Epithelial cell of esophagus (primary cell): ENCODE measurements at regions not wholly inside any gene's neighbourhood (a gene's known extent, or its start where the extent isn't known, plus 50 kb on each side); places are given as distances from the start of the nearest gene placed in this dataset.

ENCODE experiments used
- DNase-seq: peaks from one replicate; pipeline ENCODE4 v3.0.0; 2010; ENCODE audit warnings: low read depth
- H3K4me3 ChIP-seq: 2 replicates; pipeline ENCODE4 v1.5.1; 2011; ENCODE audit warnings: mild to moderate bottlenecking, low read length, control low read depth
- CTCF ChIP-seq: IDR thresholded peaks from 2 replicates; pipeline ENCODE4 v1.5.1; 2011; ENCODE audit warnings: low read depth, mild to moderate bottlenecking, low read length, control low read depth, inconsistent platforms; ENCODE audit not compliant: insufficient read depth; ENCODE audit errors: missing control alignments

DNA sequence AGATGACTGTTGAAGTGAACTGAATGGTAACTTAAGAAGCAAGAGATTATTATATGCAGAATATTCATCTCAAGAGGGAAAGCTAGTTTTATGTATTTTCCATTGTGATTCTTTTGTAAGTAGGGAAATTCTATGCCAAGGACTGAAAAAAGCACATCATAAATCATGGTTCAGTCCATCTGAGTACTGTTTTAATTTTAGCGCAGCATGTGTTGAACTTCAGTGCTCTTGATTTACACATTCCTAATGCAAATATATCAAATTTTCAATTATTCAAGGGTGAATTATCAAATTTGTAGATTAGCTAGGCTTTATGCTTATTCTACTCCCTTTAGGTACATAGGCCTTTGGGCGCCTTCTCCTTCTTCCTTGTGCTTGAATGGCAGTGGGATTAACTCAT, 50.3 kb upstream of the TCF12 start:
- no peak for TF ChIP-seq CTCF
- DNase-seq = no peak
- no peak overlapping the region for H3K4me3 ChIP-seq

DNA sequence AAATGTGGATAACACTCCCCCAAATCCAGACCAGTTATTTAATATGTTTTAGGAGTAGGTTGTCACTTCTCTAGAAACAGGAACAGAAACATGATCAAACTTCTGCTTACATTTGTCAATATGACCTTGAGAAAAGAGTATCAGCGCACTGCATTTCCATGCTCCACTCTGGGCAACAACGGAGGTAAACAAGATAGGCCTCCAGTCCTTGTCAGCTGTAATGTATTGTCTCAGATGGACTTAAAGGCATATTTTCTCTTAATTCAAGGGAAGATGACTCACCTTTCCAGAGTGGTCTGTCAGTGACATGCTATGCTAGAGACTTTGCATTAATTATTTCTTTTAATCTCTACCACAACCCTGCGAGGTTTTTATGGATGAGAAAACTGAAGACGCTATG, 51.6 kb upstream of the TCF12 start:
- no peak for TF ChIP-seq CTCF
- DNase-seq = no peak
- H3K4me3 ChIP-seq = no peak overlapping the region

- no peak for TF ChIP-seq CTCF
- DNase-seq = no peak
- H3K4me3 ChIP-seq = no peak overlapping the region
Measured at GRCh38 chr15:56857828-56858227, 60.6 kb upstream of the TCF12 start.

- no peak for TF ChIP-seq CTCF
- no peak overlapping the region for H3K4me3 ChIP-seq
- DNase-seq = no peak
Measured at GRCh38 chr15:56856934-56857333, 61.5 kb upstream of the TCF12 start.

DNA sequence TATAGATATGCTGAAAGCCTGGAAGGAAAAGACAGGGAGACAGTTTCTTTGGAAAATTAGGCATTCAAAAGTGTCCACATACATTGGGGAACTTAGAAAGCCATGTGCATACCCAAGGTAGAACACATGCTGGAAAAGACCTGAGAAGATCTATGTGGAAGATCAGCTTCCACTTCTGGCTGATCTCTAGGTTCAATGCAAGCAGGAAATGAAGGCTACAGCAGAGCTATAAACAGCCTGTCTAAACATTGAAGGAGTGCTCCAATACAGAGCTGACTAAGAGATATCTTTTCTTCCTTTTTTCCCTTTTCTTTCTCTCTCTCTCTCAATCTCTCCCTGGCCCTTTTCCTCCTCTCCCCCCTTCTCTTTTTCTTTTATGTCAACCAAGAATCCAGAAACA, 73.6 kb upstream of the TCF12 start:
- no peak overlapping the region for H3K4me3 ChIP-seq
- DNase-seq = no peak
- no peak for TF ChIP-seq CTCF

GRCh38 chr15:56844471-56844870, 74.0 kb upstream of the TCF12 start:
- DNase-seq = no peak
- no peak for TF ChIP-seq CTCF
- no peak overlapping the region for H3K4me3 ChIP-seq

- H3K4me3 ChIP-seq = no peak overlapping the region
- no peak for TF ChIP-seq CTCF
- DNase-seq = no peak
Measured at GRCh38 chr15:56839641-56840040, 78.8 kb upstream of the TCF12 start.
